ENCODE measurements at regions not wholly inside any gene's neighbourhood (a gene's known extent, or its start where the extent isn't known, plus 50 kb on each side); places are given as distances from the start of the nearest gene placed in this dataset.

- TF ChIP-seq CTCF (conservative IDR thresholded peaks at IDR 0.05) = no peak
- TF ChIP-seq EZH2 (IDR thresholded peaks at IDR 0.05; ENCODE audit: low read depth) = no peak
- POLR2A ChIA-PET (ENCODE audit: unreplicated experiment) = no interaction called here
- no peaks in the 10 kb centered on the region for H3F3A ChIP-seq (ENCODE audit: insufficient read depth, low read depth)
- H3K36me3 ChIP-seq (ENCODE audit: low read depth) = no peaks in the 10 kb centered on the region
- peaks cover 26% of the 10 kb centered on the region for H3K27me3 ChIP-seq (ENCODE audit: insufficient read depth, low read depth)
- no peaks in the 10 kb centered on the region for H4K20me1 ChIP-seq (ENCODE audit: insufficient read depth)
- no peak overlapping the region for H3K27ac ChIP-seq
- no peak overlapping the region for H3K4me3 ChIP-seq
- no peak overlapping the region for H3K4me2 ChIP-seq
- intact Hi-C loops (cut with micrococcal nuclease; ENCODE audit: unreplicated experiment) = no loop called here
- H3K79me2 ChIP-seq (ENCODE audit: low read depth) = no peaks in the 10 kb centered on the region
- CTCF ChIA-PET = no interaction called here
- no TSS peak for BruUV-seq (replicated peaks)
- DNase-seq = no peak
- H3K9me2 ChIP-seq (ENCODE audit: insufficient read depth) = no peaks in the 10 kb centered on the region
- no peak overlapping the region for H2AFZ ChIP-seq
- no peaks in the 10 kb centered on the region for H3K4me1 ChIP-seq (replicated peaks; ENCODE audit: insufficient read depth)
- H3K9me3 ChIP-seq (ENCODE audit: insufficient read depth, low read depth) = no peaks in the 10 kb centered on the region
These were observed 212.3 kb upstream of the ZBED5 start for GRCh38 chr11:11069841-11070835.

GRCh38 chr11:11068113-11068512 is 210.3 kb upstream of the ZBED5 start:
- H2AFZ ChIP-seq = no peak overlapping the region
- no TSS peak for BruUV-seq (replicated peaks)
- CTCF ChIA-PET = no interaction called here

GRCh38 chr11:11065396-11065795 is 207.5 kb upstream of the ZBED5 start:
- Histone ChIP-seq H2AFZ (no peak overlapping the region), H4K20me1 (ENCODE audit: insufficient read depth) (no peaks in the 10 kb centered on the region), H3K36me3 (ENCODE audit: low read depth) (no peaks in the 10 kb centered on the region), H3K4me1 (replicated peaks; ENCODE audit: insufficient read depth) (no peaks in the 10 kb centered on the region), H3K9me2 (ENCODE audit: insufficient read depth) (no peaks in the 10 kb centered on the region), H3K9me3 (ENCODE audit: insufficient read depth, low read depth) (no peaks in the 10 kb centered on the region), H3F3A (ENCODE audit: insufficient read depth, low read depth) (no peaks in the 10 kb centered on the region), H3K4me3 (no peak overlapping the region), H3K79me2 (ENCODE audit: low read depth) (no peaks in the 10 kb centered on the region), H3K4me2 (no peak overlapping the region), H3K27me3 (ENCODE audit: insufficient read depth, low read depth) (peaks cover 18% of the 10 kb centered on the region; the same call in 1 of the 2 replicates), H3K27ac (no peak overlapping the region)
- CTCF ChIA-PET = no interaction called here
- BruUV-seq (replicated peaks) = no TSS peak
- intact Hi-C loops (cut with micrococcal nuclease; ENCODE audit: unreplicated experiment) = no loop called here
- TF ChIP-seq EZH2 (IDR thresholded peaks at IDR 0.05; ENCODE audit: low read depth) = no peak
- TF ChIP-seq CTCF (conservative IDR thresholded peaks at IDR 0.05) = no peak
- no peak for DNase-seq
- POLR2A ChIA-PET (ENCODE audit: unreplicated experiment) = no interaction called here

More at GRCh38 chr11:11068113-11068512, 210.3 kb upstream of the ZBED5 start:
- intact Hi-C loops (cut with micrococcal nuclease; ENCODE audit: unreplicated experiment) = no loop called here
- no peaks in the 10 kb centered on the region for H3K4me1 ChIP-seq (replicated peaks; ENCODE audit: insufficient read depth)
- H3K9me2 ChIP-seq (ENCODE audit: insufficient read depth) = no peaks in the 10 kb centered on the region
- no peak for DNase-seq
- no peaks in the 10 kb centered on the region for H3K9me3 ChIP-seq (ENCODE audit: insufficient read depth, low read depth)
- peaks cover 24% of the 10 kb centered on the region for H3K27me3 ChIP-seq (ENCODE audit: insufficient read depth, low read depth)
- POLR2A ChIA-PET (ENCODE audit: unreplicated experiment) = no interaction called here
- H4K20me1 ChIP-seq (ENCODE audit: insufficient read depth) = no peaks in the 10 kb centered on the region
- no peak overlapping the region for H3K27ac ChIP-seq
- TF ChIP-seq CTCF (conservative IDR thresholded peaks at IDR 0.05) (no peak), EZH2 (IDR thresholded peaks at IDR 0.05; ENCODE audit: low read depth) (no peak)
- H3K4me2 ChIP-seq = no peak overlapping the region
- H3K4me3 ChIP-seq = no peak overlapping the region
- no peaks in the 10 kb centered on the region for H3F3A ChIP-seq (ENCODE audit: insufficient read depth, low read depth)
- H3K79me2 ChIP-seq (ENCODE audit: low read depth) = no peaks in the 10 kb centered on the region
- H3K36me3 ChIP-seq (ENCODE audit: low read depth) = no peaks in the 10 kb centered on the region
